H9 (cell line): ENCODE measurements at regions not wholly inside any gene's neighbourhood (a gene's known extent, or its start where the extent isn't known, plus 50 kb on each side); places are given as distances from the start of the nearest gene placed in this dataset.

Source experiments
- DNase-seq: peaks from one replicate; pipeline ENCODE4 v3.0.0-alpha.2; 2017
- H2AFZ ChIP-seq: one replicate; pipeline ENCODE4 v1.6.1; 2013; ENCODE audit warnings: mild to moderate bottlenecking, low read length, control low read depth, moderate library complexity
- H2AK5ac ChIP-seq: 2 replicates; pipeline ENCODE4 v1.6.1; 2013; ENCODE audit warnings: low read length, control low read depth, mixed read lengths; ENCODE audit not compliant: insufficient read length
- H2BK120ac ChIP-seq: one replicate; pipeline ENCODE4 v1.6.1; 2013; ENCODE audit warnings: low read depth, mild to moderate bottlenecking, low read length, control low read depth, inconsistent platforms; ENCODE audit not compliant: poor library complexity, severe bottlenecking
- H2BK12ac ChIP-seq: 2 replicates; pipeline ENCODE4 v1.6.1; 2013; ENCODE audit warnings: low read length, control low read depth, mixed read lengths, low read depth; ENCODE audit not compliant: insufficient read length
- H2BK15ac ChIP-seq: 2 replicates; pipeline ENCODE4 v1.6.1; 2013; ENCODE audit warnings: low read depth, low read length, control low read depth
- H2BK20ac ChIP-seq: one replicate; pipeline ENCODE4 v1.6.1; 2013; ENCODE audit warnings: low read depth, mild to moderate bottlenecking, low read length, control low read depth, inconsistent platforms; ENCODE audit not compliant: poor library complexity, severe bottlenecking
- H2BK5ac ChIP-seq: 2 replicates; pipeline ENCODE4 v1.6.1; 2013; ENCODE audit warnings: low read length, control low read depth, mixed read lengths; ENCODE audit not compliant: insufficient read length
- H3K14ac ChIP-seq: 2 replicates; pipeline ENCODE4 v1.6.1; 2013; ENCODE audit warnings: low read length, control low read depth; ENCODE audit not compliant: insufficient read depth
- H3K18ac ChIP-seq: 2 replicates; pipeline ENCODE4 v1.6.1; 2013; ENCODE audit warnings: low read depth, mild to moderate bottlenecking, mixed read lengths, low read length, control low read depth; ENCODE audit not compliant: insufficient read length
- H3K23ac ChIP-seq: 2 replicates; pipeline ENCODE4 v1.6.1; 2013; ENCODE audit warnings: low read length, control low read depth, mixed read lengths, low read depth; ENCODE audit not compliant: insufficient read length
- H3K23me2 ChIP-seq: 2 replicates; pipeline ENCODE4 v1.6.1; 2013; ENCODE audit warnings: low read depth, mild to moderate bottlenecking, mixed read lengths, low read length, control low read depth; ENCODE audit not compliant: insufficient read length, poor library complexity, severe bottlenecking
- H3K27ac ChIP-seq: 2 replicates; pipeline ENCODE4 v1.5.1; 2013; ENCODE audit warnings: low read length, control low read depth, mixed read lengths, low read depth; ENCODE audit not compliant: insufficient read length
- H3K27me3 ChIP-seq: 2 replicates; pipeline ENCODE4 v1.6.1; 2013; ENCODE audit warnings: low read length, control low read depth, inconsistent platforms; ENCODE audit not compliant: insufficient read depth
- H3K4ac ChIP-seq: 2 replicates; pipeline ENCODE4 v1.6.1; 2013; ENCODE audit warnings: low read depth, mild to moderate bottlenecking, control low read depth, inconsistent platforms, low read length, moderate library complexity
- H3K4me1 ChIP-seq: 2 replicates; pipeline ENCODE4 v1.6.1; 2013; ENCODE audit warnings: low read length, control low read depth, inconsistent platforms; ENCODE audit not compliant: insufficient read depth
- H3K4me2 ChIP-seq: 2 replicates; pipeline ENCODE4 v1.6.1; 2013; ENCODE audit warnings: low read length, control low read depth, mixed read lengths; ENCODE audit not compliant: insufficient read length, insufficient read depth
- H3K56ac ChIP-seq: 2 replicates; pipeline ENCODE4 v1.6.1; 2013; ENCODE audit warnings: low read depth, mild to moderate bottlenecking, mixed read lengths, low read length, control low read depth; ENCODE audit not compliant: insufficient read length
- H3K79me1 ChIP-seq: 2 replicates; pipeline ENCODE4 v1.6.1; 2013; ENCODE audit warnings: low read depth, mild to moderate bottlenecking, moderate library complexity, low read length, control low read depth, inconsistent platforms; ENCODE audit not compliant: insufficient read depth, poor library complexity, severe bottlenecking
- H3K79me2 ChIP-seq: 2 replicates; pipeline ENCODE4 v1.6.1; 2013; ENCODE audit warnings: low read length, control low read depth, inconsistent platforms; ENCODE audit not compliant: insufficient read depth
- H3K9ac ChIP-seq: 2 replicates; pipeline ENCODE4 v1.6.1; 2013; ENCODE audit warnings: low read length, control low read depth, mixed read lengths; ENCODE audit not compliant: insufficient read length; ENCODE audit errors: extremely low read depth
- H3K9me3 ChIP-seq: one replicate; pipeline ENCODE4 v1.6.1; 2013; ENCODE audit warnings: low read depth, low read length, inconsistent platforms; ENCODE audit not compliant: control insufficient read depth
- H3T11ph ChIP-seq: one replicate; pipeline ENCODE4 v1.6.1; 2013; ENCODE audit warnings: mild to moderate bottlenecking, low read length, control low read depth, inconsistent platforms
- H4K20me1 ChIP-seq: one replicate; pipeline ENCODE4 v1.6.1; 2013; ENCODE audit not compliant: control insufficient read depth, insufficient read length, insufficient read depth
- H4K5ac ChIP-seq: 2 replicates; pipeline ENCODE4 v1.6.1; 2013; ENCODE audit warnings: low read depth, mild to moderate bottlenecking, mixed read lengths, low read length, control low read depth; ENCODE audit not compliant: insufficient read length
- H4K8ac ChIP-seq: replicated peaks from 2 replicates; pipeline ENCODE4 v1.6.1; 2013; ENCODE audit warnings: low read length, control low read depth, mixed read lengths, low read depth; ENCODE audit not compliant: insufficient read length
- H4K91ac ChIP-seq: 2 replicates; pipeline ENCODE4 v1.6.1; 2013; ENCODE audit warnings: low read depth, mild to moderate bottlenecking, moderate library complexity, mixed read lengths, low read length, control low read depth; ENCODE audit not compliant: insufficient read length
- H3K27ac Mint-ChIP-seq, 3 experiments: 2 replicates in 2 of 3; 3 replicates in 1 of 3; pipeline ENCODE4 v1.8.0; 2020 to 2021; ENCODE audit warnings: mixed read lengths in 3 of 3, mild to moderate bottlenecking in 1 of 3, moderate library complexity in 1 of 3
- H3K27me3 Mint-ChIP-seq: 2 replicates; pipeline ENCODE4 v1.8.0; 2021; ENCODE audit warnings: low read depth, mild to moderate bottlenecking, moderate library complexity, mixed read lengths
- H3K36me3 Mint-ChIP-seq, 3 experiments: 2 replicates in 2 of 3; 3 replicates in 1 of 3; pipeline ENCODE4 v1.8.0; 2020 to 2021; ENCODE audit warnings: low read depth in 3 of 3, mixed read lengths in 3 of 3; ENCODE audit not compliant: insufficient read depth in 1 of 3
- H3K4me1 Mint-ChIP-seq, 2 experiments: 2 replicates each; pipeline ENCODE4 v1.8.0; 2020; ENCODE audit warnings: mixed read lengths in 2 of 2
- H3K4me3 Mint-ChIP-seq, 2 experiments: 2 replicates in 1 of 2; 3 replicates in 1 of 2; pipeline ENCODE4 v1.8.0; 2020 to 2021; ENCODE audit warnings: mild to moderate bottlenecking in 2 of 2, mixed read lengths in 2 of 2, moderate library complexity in 1 of 2
- H3K9me3 Mint-ChIP-seq, 2 experiments: 2 replicates in 1 of 2; 3 replicates in 1 of 2; pipeline ENCODE4 v1.8.0; 2020; ENCODE audit warnings: mild to moderate bottlenecking in 2 of 2, mixed read lengths in 2 of 2, moderate library complexity in 1 of 2
- WGBS: extraction: QIAGEN DNeasy Blood & Tissue Kit; methylation state at CpG from one replicate; pipeline ENCODE4 v1.1.7; 2013; ENCODE audit warnings: missing lambda C conversion rate, low lambda C conversion rate, mixed read lengths; ENCODE audit not compliant: insufficient read length; ENCODE audit errors: extremely low coverage; 5-methylcytosine and 5-hydroxymethylcytosine counted together
- TF ChIP-seq, protein P1 (sequence below): fragments of 200-600 bp; sonication (generic); conservative IDR thresholded peaks from 3 replicates; pipeline ENCODE4 v1.8.0; 2021; ENCODE audit warnings: antibody characterized with exemption, mild to moderate bottlenecking

DNA sequence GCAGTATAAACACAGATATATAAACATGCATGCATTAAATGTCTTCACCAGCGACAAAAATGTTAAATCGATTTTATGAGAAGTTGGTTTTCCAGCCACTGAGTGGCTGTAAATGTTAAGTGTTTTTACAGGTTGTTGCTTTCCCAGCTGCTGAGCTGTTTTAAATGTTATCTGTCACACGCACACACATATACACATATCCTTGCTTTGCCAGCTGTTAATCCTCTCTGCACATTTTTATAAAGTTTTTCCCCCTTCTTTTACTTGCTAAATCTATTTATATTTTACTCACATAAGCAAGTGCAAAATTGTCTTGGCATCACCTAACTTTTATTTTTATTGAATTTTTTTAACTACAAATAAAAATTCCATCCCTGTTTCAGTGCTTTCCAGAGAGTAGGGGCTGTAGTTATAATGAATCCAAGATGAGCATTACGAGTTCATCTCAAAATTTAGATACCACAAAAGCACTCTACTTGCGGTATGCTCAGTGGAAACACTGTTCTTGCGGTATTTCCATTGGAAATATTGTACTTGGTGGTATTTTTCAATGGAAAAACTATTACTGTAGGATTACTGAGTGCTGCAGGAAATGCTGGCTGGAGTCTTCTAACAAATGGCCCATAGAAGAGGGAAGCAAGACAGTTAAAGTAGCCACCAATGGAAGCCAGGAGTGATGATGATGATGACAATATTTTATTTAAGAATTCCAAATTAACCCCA, 124.9 kb upstream of the KCNJ16 start:
- H3K27ac Mint-ChIP-seq, result no peak overlapping the region; a peak in 1 of 7 replicates
- H3K9me3 Mint-ChIP-seq, result no peaks in the 10 kb centered on the region
- Histone ChIP-seq H3K14ac (no peak overlapping the region), H3K79me2 (no peaks in the 10 kb centered on the region), H4K8ac (no peak overlapping the region), H4K20me1 (no peaks in the 10 kb centered on the region), H2BK120ac (no peak overlapping the region), H3K4me1 (no peaks in the 10 kb centered on the region), H3K18ac (no peak overlapping the region), H3K23me2 (no peaks in the 10 kb centered on the region), H4K91ac (no peak overlapping the region), H3T11ph (no peak overlapping the region), H4K5ac (no peak overlapping the region), H3K27me3 (no peaks in the 10 kb centered on the region), H2BK12ac (no peak overlapping the region), H3K4me2 (no peak overlapping the region), H3K4ac (no peak overlapping the region), H3K9me3 (no peaks in the 10 kb centered on the region), H2BK20ac (no peak overlapping the region), H3K9ac (no peak overlapping the region), H3K27ac (no peak overlapping the region), H2AFZ (no peak overlapping the region), H3K23ac (no peak overlapping the region), H2BK5ac (no peak overlapping the region), H3K79me1 (no peaks in the 10 kb centered on the region), H2BK15ac (no peak overlapping the region), H3K56ac (no peak overlapping the region), H2AK5ac (no peak overlapping the region)
- TF ChIP-seq, protein P1, sequence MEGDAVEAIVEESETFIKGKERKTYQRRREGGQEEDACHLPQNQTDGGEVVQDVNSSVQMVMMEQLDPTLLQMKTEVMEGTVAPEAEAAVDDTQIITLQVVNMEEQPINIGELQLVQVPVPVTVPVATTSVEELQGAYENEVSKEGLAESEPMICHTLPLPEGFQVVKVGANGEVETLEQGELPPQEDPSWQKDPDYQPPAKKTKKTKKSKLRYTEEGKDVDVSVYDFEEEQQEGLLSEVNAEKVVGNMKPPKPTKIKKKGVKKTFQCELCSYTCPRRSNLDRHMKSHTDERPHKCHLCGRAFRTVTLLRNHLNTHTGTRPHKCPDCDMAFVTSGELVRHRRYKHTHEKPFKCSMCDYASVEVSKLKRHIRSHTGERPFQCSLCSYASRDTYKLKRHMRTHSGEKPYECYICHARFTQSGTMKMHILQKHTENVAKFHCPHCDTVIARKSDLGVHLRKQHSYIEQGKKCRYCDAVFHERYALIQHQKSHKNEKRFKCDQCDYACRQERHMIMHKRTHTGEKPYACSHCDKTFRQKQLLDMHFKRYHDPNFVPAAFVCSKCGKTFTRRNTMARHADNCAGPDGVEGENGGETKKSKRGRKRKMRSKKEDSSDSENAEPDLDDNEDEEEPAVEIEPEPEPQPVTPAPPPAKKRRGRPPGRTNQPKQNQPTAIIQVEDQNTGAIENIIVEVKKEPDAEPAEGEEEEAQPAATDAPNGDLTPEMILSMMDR, result no peak
- H3K4me1 Mint-ChIP-seq, result no peaks in the 10 kb centered on the region
- no peak overlapping the region for H3K4me3 Mint-ChIP-seq
- no peaks in the 10 kb centered on the region for H3K27me3 Mint-ChIP-seq
- H3K36me3 Mint-ChIP-seq, result no peaks in the 10 kb centered on the region
- no CpG with 5 or more reads among the region's 6 CpGs for WGBS
- no peak for DNase-seq
